NCI-H1105 treated with DMSO at 0.1 percent for 48 hours (cell line): ENCODE measurements at regions not wholly inside any gene's neighbourhood (a gene's known extent, or its start where the extent isn't known, plus 50 kb on each side); places are given as distances from the start of the nearest gene placed in this dataset.

Experiments used
- DNase-seq: peaks from one replicate; lab custom pipeline; 2025; lab: John Stamatoyannopoulos, UW

DNA sequence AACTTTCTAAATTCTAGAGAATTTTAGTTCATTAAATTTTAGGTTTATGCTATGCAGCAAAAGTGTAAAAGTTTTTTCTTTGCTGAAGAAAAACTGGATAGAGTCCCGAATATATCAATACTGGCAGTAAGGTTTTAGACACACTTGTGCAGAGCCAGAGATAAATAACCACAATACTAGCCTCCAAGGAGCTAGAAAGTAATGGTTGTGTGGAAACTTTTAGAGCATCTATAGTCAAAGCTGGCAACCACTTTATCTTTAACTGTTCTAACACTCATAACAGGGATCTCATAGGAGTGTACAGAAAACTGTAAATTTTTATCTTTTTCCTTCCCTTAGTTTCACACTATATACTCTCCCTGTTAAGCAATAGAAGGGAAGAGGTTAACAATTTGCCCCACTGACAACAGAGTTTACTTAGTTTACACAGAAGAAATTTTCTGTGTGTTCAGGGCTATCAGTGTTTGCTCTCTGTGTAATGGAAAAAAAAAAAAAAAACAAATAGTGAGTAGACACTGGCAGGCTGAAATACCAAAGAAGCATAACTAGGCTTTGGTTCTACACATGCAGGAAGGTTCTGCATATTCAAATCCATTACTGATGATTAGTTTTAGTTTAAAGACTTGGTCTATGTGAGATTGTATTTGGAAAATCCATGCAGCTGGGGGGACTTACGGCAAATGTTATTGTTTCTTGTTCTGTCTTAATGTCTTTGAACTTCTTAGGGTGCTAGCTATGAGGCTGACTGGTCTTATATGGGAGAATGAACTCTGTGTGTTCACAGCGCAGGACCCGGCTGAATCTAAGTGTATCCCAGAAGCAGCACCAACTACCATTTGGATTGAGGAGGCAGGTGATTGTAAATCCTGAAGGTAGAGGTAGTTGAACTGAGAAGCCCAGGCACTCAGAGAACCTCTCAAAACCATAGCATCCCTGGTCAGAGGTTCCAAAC is 187.6 kb downstream of the PCSK1 start:
- DNase-seq, result no peak

- no peak for DNase-seq
Observed at GRCh38 chr5:96244696-96245095, 188.4 kb downstream of the PCSK1 start.

GRCh38 chr5:96243862-96244261 is 189.2 kb downstream of the PCSK1 start:
- no peak for DNase-seq

GRCh38 chr5:96243203-96243602 is 189.8 kb downstream of the PCSK1 start:
- no peak for DNase-seq

DNA sequence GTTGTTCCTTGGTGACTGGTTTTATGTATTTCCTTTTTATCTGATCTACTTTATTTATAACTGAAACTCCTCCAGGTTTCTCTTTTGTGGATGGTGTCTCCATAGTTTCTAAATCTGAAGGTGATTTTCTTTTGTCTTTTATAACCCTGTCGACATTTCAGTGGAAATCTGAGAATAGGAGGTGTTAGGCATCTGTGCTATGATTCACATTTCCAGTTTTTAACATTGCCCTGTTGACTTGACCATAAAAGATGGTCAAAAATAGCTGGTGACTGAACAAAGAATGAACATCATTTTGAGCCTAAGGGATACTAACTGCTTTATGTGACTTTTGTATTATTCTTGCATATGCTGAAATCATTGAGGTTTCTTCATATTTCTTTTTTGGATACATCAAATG is 190.5 kb downstream of the PCSK1 start:
- DNase-seq, result no peak

- DNase-seq, result no peak
Observed at GRCh38 chr5:96236831-96237230, 196.2 kb downstream of the PCSK1 start.

DNA sequence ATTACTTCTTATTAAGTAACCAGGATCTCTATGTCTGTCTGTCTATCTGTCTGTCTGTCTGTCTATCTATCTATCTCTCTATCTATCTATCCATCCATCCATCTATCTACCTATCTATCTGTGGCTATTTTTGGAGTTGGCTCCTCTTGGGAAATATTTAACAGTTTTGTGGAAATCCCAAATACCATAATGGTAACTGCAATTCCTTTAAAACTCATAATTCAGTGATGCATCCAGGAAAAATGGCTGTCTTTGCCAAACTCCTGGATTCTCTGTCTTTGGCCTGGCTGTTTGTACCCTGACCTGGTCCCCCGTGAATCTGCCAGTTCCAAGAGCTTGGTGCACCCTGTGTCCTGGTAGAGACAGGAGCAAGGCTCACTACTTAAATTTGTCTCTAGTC is 197.0 kb downstream of the PCSK1 start:
- DNase-seq, result no peak

- no peak for DNase-seq
Observed at GRCh38 chr5:96235008-96235910, 197.8 kb downstream of the PCSK1 start.

- no peak for DNase-seq
Observed at GRCh38 chr5:96232602-96233001, 200.4 kb downstream of the PCSK1 start.

- DNase-seq, result no peak
Observed at GRCh38 chr5:96229188-96229587, 203.9 kb downstream of the PCSK1 start.

DNA sequence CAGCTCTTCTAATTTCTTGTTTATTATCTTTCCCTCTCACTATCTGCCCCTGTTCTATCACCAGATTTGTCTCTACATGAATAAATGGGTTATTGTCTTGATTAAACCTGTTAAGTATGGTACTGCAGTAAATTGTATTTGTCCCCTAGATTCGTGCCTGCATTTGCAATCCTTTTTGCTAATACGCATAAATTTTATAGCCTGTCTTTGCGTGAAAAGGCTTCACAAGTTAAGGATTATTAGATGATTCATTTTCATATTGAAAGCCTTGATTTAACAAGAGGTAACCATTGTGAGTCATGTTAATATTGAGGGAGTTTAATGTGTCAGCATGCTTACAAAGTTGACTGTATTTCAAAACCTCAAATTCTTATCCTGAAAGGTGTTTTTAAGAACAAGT is 204.6 kb downstream of the PCSK1 start:
- no peak for DNase-seq

DNA sequence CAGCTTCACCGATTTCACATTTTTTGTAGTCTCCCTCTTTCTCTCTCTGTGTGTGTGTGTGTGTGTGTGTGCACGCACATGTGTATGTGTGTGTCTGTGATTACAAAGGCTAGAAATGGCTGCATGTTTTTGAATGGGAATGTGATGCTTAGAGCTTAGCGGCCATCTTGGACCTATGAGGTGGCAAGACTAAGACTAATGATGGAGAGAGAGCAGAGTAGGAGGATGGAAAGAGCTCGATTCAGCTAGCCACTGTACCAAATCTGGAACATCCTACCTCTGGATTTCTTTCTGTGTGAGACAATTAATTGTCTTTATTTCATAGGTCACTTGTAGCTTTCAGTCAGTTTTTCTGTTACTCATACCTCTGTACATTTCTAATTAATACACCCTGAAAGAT is 205.1 kb downstream of the PCSK1 start:
- no peak for DNase-seq

DNA sequence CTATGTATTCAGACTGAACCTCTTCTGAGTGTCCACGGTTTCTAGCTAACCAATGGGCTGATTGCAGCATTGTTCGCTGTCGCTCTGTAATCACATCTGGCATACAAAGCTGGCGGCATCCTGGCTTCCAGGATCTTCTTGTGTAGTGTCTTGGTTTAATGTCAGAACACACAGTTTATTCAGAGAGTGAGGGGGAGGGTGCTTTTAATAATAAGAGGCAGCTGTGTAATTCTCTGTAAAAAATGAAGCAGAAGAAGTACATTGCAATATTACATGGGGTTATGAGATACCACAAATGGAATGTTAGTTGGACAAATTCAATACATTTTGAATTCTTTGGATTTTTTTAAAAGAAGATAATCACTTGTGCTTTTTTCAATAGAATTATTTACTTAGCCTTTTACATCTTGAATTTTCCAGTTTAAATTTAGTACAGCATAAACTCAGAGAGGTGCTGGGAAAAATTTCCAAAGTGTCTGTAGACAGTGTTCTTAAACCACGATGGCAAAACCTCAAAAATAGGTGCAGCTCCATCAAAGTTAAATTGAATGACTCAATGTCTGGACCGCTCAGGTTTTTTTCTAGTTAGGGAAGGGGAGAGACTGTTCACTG is 206.0 kb downstream of the PCSK1 start:
- DNase-seq, result no peak

DNA sequence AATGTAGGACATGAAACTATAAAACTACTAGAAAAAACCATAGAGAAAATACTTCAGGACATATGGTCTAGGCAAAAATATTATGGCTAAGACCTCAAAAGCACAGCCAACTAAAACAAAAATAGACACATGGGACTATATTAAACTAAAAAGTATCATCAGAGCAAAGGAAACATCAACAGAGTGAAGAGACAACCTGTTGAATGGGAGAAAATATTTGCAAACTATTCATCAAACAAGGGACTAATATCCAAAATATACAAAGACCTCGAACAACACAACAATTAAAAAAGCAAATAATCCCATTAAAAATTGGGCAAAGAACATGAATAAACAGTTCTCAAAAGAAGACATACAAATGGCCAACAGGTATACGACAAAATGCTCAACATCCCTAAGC is 210.9 kb downstream of the PCSK1 start:
- DNase-seq, result no peak

GRCh38 chr5:96220610-96221390 is 212.2 kb downstream of the PCSK1 start:
- DNase-seq, result no peak

DNA sequence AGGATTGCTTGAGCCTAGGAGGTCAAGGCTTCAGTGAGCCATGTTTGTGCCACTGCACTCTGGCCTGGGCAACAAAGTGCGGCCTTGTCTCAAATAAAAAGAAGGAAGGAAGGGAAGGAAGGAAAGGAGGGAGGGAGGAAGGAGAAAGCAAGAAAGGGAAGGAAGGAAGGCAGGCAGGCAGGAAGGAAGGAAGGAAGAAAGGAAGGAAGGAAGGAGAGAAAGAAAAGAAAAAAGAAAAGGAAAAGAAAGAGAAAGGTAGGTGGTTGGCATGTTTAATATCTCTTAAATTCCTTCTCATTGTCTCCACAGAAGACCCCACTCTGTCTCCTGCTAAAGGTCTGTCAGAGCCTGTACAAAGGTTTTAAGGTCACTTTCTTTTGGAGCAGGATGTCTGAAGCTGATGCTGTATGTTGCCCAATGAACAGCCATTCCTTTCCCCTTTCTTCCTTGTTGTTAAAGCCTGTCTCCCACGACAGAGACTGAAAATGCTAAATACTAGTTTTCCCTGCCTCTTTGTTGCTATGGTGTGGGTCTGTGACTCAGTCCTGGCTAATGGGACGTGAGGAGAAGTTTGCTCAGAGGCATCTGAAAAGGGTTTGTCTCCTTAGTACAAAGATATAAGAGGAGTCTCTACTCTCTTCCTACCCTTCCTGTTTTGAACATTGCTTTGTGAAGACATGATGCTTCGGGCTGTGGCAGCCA is 213.3 kb downstream of the PCSK1 start:
- no peak for DNase-seq

DNA sequence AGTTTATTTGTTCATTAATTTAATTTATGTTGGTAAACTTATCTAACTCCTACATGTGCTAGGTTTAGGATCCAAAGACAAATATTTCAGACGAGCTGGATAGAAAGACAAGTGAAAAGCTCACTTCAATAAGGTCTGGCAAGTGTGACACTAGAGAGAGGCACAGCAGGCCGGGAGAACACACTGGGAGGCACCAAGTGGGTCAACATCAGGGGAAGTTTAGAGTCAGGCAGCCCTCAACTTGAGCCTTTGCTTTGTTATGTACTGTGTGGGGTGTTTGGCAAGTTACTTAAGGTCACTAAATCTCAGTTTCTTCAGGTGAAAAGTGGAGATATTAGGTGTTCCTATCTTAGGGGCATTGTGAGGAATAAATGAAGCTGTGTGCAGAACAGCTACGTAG is 214.4 kb downstream of the PCSK1 start:
- DNase-seq, result no peak

- no peak for DNase-seq
Observed at GRCh38 chr5:96214442-96215197, 218.4 kb downstream of the PCSK1 start.

DNA sequence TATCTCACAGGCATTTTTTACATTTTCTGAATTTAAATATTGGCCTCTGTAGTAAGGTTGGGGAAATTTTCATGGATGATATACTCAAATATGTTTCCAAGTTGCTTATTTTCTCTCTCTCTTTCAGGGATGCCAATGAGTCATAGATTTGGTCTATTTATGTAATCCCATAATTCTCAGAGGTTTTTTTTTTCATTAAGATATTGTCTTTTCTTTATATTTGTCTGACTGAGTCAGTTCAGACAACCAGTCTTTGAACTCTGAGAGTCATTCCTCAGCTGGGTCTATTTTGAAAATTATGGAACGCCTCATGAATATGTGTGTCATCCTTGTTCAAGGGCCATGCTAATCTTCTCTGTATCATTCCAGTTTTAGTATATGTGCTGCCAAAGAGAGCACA is 223.2 kb downstream of the PCSK1 start:
- no peak for DNase-seq

DNA sequence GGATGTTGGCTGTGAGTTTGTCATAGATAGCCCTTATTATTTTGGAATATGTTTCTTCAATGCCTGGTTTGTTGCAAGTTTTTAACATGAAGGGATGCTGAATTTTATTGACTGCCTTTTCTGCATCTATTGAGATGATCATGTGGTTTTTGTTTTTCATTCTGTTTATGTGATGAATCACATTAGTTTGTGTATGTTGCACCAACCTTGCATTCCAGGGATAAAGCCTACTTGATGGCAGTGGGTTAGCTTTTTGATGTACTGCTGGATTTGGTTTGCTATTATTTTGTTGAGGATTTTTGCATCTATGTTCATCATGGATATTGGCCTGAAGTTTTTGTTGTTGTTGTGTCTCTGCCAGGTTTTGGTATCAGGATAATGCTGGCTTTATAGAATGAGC is 225.6 kb downstream of the PCSK1 start:
- DNase-seq, result no peak
